Stimulated activated CD8-positive, alpha-beta memory T cell treated with anti-CD3 and anti-CD28 coated beads, Interleukin-7, amount 100 ng/mL, for 48 hours (primary cell): ENCODE measurements at regions not wholly inside any gene's neighbourhood (a gene's known extent, or its start where the extent isn't known, plus 50 kb on each side); places are given as distances from the start of the nearest gene placed in this dataset.
"Not testable (repeated sequence)": the region's sequence is repeated elsewhere in the genome, so short reads cannot be mapped to it uniquely, and the experiment has no call there.

Experiments used
- DNase-seq, 2 donors: peaks; one replicate each; pipeline ENCODE4 v3.0.0-alpha.2; 2020; ENCODE audit warnings: low read depth in 1 of 2; ENCODE audit errors: extremely low read depth in 1 of 2

DNA sequence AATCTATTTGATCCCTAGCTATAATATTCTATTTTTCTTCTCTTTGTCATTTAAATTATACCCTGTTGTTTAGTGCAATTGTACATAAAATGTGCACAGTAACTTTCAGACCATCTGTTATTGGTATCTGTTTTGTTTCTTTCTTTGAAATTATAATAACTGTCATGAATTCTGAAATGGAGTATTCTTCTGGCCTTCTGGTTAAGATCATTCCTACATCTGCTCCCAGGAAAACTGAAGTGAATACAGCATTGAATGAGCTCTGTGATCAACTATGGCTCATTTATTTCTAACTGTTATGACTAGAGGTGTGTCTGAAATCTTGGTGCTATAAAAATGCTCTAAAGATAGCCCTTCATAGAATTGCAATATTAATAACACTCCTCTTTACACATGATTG lies 788.4 kb upstream of the TMEFF2 start:
- DNase-seq: no peak

DNA sequence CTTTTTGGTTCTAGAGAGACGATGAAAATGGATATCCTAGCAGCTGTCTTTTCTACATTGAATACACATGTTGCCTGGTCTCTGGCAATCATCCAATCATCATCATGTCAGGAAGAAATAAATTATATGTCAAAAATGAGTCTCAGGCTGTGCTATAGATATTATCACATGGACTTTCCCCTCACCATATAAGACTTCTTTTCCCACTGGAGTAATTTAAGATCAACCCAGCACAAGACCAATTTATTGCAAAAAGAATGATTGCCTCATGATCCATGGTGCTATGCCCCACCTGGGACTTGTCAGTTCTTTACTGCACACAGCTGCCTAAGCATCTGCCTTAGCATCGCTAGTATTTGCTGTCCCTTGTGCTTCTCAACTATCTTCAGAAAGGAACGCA lies 783.7 kb upstream of the TMEFF2 start:
- DNase-seq: no peak

DNA sequence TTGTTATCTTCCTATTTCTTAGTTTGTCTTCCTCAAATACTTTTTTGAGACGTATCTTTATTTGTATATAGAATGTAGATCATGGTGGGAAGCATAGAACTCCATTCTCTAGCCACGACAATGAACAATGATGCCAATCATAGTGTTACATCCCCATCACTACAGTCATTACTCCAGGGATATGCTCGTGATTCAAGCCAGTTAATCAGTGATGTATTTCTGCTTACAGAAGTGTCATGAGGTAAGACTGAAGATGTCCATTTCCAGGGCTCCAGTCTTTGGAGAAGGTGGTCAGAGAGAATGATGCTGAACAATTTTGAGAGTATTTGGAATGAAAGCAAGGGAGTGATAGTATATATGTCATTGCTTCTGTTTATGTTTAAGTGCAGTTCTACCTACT lies 777.2 kb upstream of the TMEFF2 start:
- DNase-seq: no peak

DNA sequence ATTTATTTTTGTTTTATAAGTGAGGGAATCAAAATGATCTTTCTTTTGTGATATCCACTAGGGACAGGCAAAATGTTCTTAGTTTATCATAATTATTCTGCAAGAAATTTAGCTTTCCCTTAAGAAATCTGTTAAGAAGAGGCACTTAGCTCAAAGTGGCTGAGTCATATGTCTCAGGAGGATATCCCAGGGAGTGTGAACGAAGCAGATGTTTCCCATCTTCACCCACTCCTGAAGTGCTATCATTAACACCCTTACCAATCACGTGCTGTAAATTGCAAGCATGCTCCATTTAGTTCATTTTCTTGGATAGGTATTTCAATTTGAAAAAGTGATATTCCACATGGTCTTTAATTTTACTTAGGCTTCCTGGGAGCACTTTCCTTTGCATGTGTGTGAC lies 774.3 kb upstream of the TMEFF2 start:
- no peak for DNase-seq

DNA sequence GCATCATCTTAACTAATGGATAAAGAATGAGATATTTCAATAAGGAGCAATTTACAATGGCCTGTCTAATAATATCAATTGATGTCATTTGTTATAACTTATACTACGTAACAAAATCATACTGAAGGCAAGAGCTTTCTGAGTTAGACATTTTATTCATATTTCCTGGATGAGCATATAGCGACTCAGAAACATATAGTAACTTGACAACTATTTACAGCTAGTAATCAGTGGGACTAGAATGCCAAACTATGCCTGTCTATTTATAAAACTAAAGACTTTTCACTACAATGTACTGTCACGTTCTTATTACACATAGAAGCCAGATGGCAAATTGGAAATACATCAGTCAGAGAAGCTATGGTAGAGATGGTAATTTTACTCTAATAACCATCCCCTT lies 766.2 kb upstream of the TMEFF2 start:
- no peak for DNase-seq

- not testable (repeated sequence) for DNase-seq
Measured at GRCh38 chr2:192958615-192959014, 763.9 kb upstream of the TMEFF2 start.

DNA sequence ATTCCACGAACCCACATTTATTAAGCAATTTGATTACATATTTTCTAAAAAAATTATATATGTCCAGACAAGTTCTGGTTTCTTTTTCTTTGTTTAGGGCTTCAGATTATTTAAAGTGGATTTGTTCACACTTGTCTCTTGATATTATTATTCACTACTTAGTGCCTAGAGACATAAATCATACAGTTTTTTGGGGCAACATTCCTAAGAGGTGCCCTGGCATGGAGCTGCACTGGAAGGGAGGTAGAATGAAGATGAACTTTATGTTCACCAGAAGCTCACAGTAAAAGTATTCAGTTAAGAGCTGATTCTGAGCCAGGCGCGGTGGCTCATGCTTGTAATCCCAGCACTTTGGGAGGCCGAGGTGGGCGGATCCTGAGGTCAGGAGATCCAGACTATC lies 762.7 kb upstream of the TMEFF2 start:
- no peak for DNase-seq

DNA sequence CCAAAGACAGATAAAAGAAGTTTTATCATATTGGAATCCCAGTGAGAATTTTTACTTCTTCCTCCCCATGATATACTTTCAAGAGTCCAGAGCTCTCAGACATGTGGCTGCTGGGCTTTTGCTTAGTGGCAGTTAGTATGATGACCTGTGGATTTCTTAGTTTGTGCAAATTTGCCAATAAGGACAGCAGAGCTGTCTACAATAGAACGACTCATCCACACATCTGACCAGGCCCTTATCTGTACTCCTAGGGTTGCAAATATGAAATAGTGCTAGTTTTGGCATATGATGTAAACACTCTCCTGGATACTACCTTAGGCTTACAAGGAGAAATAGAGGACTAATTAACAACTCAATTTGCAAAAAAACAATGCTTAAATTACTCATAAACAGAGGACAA lies 758.4 kb upstream of the TMEFF2 start:
- no peak for DNase-seq

DNA sequence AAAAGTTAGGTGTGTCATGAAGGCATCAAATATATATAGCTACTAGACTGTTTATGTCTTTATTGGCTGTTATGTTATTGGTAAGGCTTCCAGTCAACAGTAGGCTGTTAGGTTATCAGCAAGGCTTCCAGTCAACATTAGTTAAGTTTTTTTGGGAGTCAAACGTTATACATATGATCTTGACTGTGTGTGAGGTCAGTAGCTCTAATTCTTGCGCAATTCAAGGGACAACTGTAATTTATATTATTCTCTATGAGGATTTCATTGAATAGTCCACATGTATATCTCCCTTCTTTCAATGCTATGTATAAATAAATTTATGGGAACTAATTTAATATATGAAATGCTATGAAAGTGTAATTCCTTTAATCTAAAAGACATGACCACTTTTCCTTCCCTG lies 757.5 kb upstream of the TMEFF2 start:
- no peak for DNase-seq

DNA sequence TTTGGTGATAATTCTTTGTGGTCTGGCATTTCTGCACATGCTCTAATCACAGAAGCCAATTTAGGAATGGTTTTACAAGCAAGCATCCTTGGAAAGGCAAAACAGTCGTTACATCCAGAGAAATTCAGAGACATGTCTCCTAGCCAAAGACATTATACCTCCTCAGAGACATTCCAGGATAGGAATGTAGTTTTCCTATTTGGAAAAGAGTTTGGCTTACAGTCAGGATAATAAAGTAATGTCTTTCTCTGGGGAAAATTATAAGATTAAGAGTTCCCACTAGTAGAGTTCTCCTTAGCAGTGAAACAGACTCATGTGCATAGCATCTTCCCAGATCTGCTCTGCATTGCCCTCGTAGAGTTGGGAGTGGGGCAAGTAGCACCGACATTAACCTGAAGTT lies 753.6 kb upstream of the TMEFF2 start:
- DNase-seq: no peak

- no peak for DNase-seq
Measured at GRCh38 chr2:192947352-192947751, 752.6 kb upstream of the TMEFF2 start.

DNA sequence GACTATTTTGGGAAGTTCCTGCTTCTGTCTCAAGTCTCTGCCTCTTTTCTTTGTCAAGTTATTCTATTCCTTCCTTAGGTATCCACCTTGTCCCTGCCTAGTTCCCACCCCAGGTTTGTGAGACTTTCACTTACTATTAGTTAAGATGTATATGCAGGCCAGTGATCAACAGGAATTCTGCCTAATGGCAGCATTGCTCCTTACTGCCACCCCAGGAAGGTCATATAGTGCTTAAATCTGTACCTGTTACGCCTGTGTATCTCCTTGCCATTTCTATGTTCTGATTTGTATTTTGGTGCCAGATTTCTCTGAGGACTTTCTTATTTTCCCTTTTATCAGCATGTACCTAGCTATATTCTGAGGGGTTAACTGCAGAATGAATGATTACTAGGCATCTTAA lies 746.0 kb upstream of the TMEFF2 start:
- no peak for DNase-seq

GRCh38 chr2:192932376-192932775 lies 737.6 kb upstream of the TMEFF2 start:
- no peak for DNase-seq

DNA sequence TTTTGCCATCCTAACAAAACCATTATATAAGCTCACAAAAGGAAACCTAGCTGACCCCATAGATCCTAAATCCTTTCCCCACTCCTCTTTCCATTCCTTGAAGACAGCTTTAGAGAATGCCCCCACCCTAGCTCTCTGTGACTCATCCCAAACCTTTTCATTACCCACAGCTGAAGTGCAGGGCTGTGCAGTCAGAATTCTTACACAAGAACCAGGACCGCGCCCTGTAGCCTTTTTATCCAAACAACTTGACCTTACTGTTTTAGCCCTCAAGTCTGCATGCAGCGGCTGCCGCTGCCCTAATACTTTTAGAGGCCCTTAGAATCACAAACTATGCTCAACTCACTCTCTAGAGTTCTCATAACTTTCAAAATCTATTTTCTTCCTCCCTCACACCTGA lies 726.9 kb upstream of the TMEFF2 start:
- DNase-seq: not testable (repeated sequence)

DNA sequence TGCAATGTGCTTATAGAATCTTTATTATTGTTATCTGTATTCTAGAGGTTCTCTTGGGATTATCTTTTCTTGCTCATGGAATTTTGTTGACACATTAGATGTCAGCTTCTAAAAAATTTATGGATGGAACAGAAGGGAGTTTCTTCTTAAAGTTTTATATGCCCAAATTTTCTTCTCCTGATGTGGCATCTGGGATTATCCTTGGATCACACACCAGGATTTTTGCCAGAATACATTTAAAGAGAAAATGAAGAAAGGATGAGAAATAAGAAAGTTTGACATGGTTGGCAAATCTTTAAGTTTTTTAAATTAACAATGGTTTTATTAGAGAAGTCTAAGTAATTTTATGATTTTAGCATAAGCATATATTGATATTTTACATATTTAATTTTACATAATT lies 706.7 kb upstream of the TMEFF2 start:
- no peak for DNase-seq

DNA sequence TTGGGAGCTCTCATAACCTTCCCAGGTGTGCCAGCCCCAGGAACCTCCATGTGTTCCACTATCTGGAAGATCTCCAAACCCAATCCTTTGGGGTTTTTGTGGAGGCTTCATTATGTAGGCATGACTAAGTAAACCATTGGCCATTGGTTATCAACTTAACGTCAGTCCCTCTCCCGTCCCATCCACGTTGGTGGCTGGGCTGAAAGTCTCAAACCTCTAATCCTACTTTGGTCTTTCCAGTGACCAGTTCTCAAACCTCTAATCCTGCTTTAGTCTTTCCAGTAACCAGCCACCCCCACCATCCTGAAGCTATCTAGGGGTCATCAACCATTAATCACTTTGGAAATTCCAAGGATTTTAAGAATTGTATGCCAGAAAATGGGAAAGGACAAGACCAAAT lies 704.7 kb upstream of the TMEFF2 start:
- no peak for DNase-seq

GRCh38 chr2:192893976-192894375 lies 699.2 kb upstream of the TMEFF2 start:
- DNase-seq: not testable (repeated sequence)

GRCh38 chr2:192888109-192888508 lies 693.4 kb upstream of the TMEFF2 start:
- DNase-seq: no peak

DNA sequence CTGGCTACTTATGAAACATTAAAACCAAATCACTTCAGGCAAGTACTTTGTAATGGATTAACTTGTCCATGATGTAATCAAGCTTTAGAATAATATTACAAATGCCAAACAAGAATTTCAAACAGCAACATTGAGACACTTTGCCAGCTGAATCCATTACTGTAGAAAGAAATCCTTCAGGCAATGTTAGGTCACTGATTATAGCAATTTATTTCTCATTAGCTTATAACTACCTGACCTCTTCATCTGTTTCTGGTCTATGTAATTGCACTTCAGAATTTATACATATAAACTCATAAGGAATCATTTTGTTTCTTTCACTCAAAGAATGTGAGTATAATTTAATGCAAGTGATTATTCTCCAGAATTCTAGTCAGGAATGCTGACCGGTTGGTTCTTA lies 692.6 kb upstream of the TMEFF2 start:
- no peak for DNase-seq

DNA sequence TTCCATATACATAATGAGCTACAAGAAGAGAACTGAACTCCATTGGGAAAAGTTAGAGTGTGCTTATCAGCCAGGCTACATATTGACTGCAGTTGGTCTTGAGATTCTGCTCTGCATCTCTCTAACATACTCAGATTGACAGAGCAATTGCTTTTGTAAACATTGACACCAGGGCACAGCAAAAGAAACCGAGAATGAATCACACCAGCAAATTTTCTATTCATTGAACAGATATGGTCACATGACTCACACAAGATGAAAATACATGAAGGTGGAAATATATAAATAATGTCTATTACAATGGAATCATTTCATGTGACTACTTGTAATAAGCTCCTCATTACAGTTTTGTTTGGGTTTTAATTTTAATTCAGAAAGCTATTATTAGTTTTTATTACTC lies 691.9 kb upstream of the TMEFF2 start:
- no peak for DNase-seq

DNA sequence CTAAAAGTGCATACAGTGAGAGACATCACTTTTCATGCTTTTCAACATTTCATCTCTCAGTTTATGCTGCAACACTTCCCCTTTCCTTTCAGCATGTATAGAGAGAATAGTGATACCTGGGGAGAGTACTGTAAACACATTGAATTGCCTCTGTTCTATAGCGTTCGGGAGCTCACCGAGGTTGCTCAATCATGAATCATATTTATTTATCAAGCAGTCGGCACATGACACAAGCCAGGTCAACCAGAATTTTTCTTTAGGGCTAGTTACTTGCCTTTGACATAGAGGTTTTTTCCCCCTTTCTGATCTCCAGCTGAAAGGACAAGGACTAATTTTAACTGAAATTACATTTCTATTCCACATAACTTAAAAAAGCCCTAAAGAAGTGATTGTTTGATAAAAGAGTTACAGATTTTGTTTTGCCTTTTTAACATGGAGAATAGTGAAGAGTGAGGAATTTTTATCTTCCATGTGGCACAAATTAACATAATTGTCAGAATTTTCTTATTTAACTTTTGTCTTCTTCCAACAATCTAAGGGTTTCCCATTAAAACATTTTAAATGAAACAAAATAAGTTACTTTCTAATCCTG lies 690.9 kb upstream of the TMEFF2 start:
- no peak for DNase-seq

DNA sequence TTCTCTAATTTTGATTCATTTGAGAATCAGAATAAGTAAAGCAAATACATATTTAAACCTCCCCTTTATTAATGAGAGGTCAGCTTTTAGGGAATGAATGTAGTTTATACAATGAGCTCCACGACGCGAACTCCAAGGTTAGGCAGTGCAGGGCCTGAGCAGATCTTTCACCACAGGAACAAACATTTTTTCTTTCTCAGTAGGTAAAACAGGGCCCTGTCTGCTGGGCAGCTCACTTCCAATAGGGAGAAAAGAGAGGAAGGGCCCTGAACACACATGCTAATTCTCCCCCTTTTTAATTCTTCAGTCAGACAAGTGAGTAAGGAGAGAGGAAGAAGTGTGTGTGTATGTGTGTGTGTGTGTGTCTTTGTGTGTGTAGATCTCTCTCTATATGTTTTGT lies 682.4 kb upstream of the TMEFF2 start:
- DNase-seq: no peak

GRCh38 chr2:192876698-192877097 lies 682.0 kb upstream of the TMEFF2 start:
- DNase-seq: no peak

- no peak for DNase-seq
Measured at GRCh38 chr2:192854706-192855105, 660.0 kb upstream of the TMEFF2 start.
